ENCODE measurements at regions not wholly inside any gene's neighbourhood (a gene's known extent, or its start where the extent isn't known, plus 50 kb on each side); places are given as distances from the start of the nearest gene placed in this dataset.

DNA sequence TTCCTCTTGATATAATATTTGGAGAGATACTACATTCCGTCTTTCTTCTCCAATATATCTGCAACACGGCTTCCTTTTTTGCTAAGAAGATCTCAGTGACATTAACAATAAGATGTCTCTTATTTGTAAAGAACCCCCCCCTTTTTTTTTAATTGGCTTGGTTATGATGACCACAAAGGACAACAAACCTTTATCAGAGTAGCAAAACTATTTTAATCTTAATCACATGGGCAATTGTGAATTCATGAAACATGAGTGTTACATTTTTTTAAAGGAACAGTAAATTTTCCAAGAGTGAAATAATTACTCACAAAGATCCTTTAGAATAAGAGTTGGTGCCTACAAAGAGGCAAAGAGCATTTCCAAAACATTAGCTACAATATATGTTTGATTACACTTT, 554.1 kb downstream of the MAT2B start:
- DNase-seq: no peak
- no peaks in the 10 kb centered on the region for H3K9me3 ChIP-seq
- no peaks in the 10 kb centered on the region for H3K36me3 ChIP-seq
- H3K27me3 ChIP-seq: no peaks in the 10 kb centered on the region
- no peaks in the 10 kb centered on the region for H3K4me1 ChIP-seq
- H3K4me3 ChIP-seq (ENCODE audit: low read depth, low read length): no peak overlapping the region
- TF ChIP-seq, protein P1, sequence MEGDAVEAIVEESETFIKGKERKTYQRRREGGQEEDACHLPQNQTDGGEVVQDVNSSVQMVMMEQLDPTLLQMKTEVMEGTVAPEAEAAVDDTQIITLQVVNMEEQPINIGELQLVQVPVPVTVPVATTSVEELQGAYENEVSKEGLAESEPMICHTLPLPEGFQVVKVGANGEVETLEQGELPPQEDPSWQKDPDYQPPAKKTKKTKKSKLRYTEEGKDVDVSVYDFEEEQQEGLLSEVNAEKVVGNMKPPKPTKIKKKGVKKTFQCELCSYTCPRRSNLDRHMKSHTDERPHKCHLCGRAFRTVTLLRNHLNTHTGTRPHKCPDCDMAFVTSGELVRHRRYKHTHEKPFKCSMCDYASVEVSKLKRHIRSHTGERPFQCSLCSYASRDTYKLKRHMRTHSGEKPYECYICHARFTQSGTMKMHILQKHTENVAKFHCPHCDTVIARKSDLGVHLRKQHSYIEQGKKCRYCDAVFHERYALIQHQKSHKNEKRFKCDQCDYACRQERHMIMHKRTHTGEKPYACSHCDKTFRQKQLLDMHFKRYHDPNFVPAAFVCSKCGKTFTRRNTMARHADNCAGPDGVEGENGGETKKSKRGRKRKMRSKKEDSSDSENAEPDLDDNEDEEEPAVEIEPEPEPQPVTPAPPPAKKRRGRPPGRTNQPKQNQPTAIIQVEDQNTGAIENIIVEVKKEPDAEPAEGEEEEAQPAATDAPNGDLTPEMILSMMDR (IDR thresholded peaks at IDR 0.05; ENCODE audit: low read depth, low read length): no peak

DNA sequence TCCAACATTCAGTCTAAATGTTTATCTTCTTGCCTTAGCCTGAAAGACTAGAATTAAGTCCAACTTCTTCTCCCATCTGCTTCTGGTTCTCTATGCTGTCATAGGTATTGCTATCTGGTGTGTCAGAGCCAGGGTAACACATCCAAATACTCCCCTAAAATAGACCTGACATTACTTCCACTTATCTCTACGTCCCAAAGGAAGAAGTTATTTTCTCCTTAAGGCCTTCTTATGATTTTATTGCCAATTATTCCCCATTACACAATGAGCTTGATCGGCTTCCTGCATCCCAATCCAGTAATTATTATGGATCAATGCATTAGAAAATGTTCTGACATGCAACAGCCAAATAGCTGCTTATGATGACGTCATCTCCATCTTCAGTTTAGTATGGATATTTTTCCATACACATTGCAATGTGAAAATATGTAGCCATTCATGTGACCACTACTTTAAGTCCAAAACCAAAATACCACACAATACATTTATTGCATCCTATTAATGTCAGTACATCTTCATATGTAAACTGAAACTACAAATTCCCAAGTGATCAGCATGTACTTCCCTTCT, 555.5 kb downstream of the MAT2B start:
- Histone ChIP-seq H3K27me3 (no peaks in the 10 kb centered on the region), H3K4me1 (no peaks in the 10 kb centered on the region), H3K36me3 (no peaks in the 10 kb centered on the region), H3K4me3 (ENCODE audit: low read depth, low read length) (no peak overlapping the region), H3K9me3 (no peaks in the 10 kb centered on the region)
- DNase-seq: no peak
- TF ChIP-seq, protein P1 (IDR thresholded peaks at IDR 0.05; ENCODE audit: low read depth, low read length): no peak

DNA sequence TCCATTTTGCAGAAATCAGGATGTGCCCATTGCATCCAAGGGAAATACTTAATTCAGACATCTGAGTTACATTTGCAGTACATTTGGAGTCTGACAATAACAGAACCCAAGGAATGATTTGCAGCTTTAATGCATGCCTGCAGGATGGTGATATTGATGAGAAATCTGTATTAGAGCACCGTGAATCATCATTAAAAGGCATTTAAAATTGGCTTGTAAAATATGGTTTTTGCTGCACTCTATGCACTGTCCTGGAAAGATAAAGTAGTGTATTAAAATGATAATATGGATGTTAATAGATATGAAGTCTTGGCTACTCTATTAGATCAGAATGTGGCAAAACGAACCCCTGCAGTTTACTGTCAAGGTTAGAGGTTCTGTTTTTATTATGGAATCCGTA, 556.9 kb downstream of the MAT2B start:
- H3K4me1 ChIP-seq: no peaks in the 10 kb centered on the region
- H3K9me3 ChIP-seq: no peaks in the 10 kb centered on the region
- H3K4me3 ChIP-seq (ENCODE audit: low read depth, low read length): no peak overlapping the region
- no peaks in the 10 kb centered on the region for H3K27me3 ChIP-seq
- TF ChIP-seq, protein P1 (IDR thresholded peaks at IDR 0.05; ENCODE audit: low read depth, low read length): no peak
- no peaks in the 10 kb centered on the region for H3K36me3 ChIP-seq
- DNase-seq: no peak

DNA sequence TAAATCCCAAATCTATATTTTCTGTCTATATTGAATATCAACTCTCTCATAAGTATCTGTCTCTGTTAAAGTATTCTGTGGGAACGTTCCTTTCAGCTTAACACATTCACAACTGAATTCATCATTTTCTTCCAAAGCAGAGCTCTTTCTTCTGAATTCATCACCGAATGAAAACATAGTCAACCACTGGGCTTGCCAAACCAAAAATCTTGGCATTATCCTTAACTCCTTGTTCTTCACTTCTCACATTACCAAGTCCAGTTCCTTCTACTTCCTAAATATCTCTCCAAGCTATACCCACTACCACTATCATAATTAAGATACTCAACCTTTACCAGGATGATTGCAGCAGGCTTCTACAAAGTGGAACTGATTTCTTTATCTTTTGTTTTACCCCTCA, 559.8 kb downstream of the MAT2B start:
- TF ChIP-seq, protein P1 (IDR thresholded peaks at IDR 0.05; ENCODE audit: low read depth, low read length): no peak
- DNase-seq: no peak
- H3K4me1 ChIP-seq: no peaks in the 10 kb centered on the region
- no peaks in the 10 kb centered on the region for H3K9me3 ChIP-seq
- H3K4me3 ChIP-seq (ENCODE audit: low read depth, low read length): no peak overlapping the region
- no peaks in the 10 kb centered on the region for H3K36me3 ChIP-seq
- H3K27me3 ChIP-seq: no peaks in the 10 kb centered on the region

DNA sequence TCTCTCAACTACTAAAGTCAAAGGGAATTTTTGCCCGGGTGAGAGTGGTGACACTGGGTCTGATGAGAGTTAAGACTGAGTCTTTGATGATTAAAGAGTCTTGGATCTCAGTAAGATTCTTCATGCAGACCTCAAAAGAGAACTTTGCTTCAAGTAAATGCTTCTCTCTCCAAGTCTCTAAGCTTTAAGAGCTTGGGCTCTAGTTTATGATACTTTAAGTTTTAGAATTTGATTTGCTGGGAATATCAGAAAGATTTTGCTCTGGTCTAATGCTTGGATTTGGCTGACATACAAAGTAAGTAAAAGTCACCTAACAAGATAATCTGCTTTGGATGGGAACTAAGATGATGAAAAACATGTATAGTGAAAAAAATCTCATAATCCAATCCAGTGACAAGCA, 566.3 kb downstream of the MAT2B start:
- Histone ChIP-seq H3K27me3 (no peaks in the 10 kb centered on the region), H3K4me3 (ENCODE audit: low read depth, low read length) (no peak overlapping the region), H3K4me1 (no peaks in the 10 kb centered on the region), H3K9me3 (no peaks in the 10 kb centered on the region), H3K36me3 (no peaks in the 10 kb centered on the region)
- DNase-seq: no peak
- TF ChIP-seq, protein P1 (IDR thresholded peaks at IDR 0.05; ENCODE audit: low read depth, low read length): no peak

DNA sequence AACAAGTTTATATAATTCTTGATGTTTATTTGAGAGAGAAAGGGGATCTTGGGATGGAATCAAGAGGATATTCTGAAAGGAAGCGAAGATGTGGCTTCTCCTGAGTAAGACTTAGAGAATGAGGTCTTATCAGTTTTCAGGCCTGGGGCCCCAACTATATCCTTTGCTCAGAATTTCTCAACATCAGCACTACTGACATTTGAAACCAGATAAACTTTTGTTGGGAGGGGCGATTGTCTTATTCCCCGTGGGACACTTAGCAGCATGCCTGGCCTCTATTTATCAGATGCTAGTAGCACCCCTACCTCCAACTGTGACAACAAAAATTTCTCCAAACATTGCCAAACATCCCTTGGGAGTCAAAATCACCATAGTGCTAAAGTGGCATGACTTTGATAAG, 567.7 kb downstream of the MAT2B start:
- no peaks in the 10 kb centered on the region for H3K36me3 ChIP-seq
- DNase-seq: no peak
- no peaks in the 10 kb centered on the region for H3K9me3 ChIP-seq
- TF ChIP-seq, protein P1 (IDR thresholded peaks at IDR 0.05; ENCODE audit: low read depth, low read length): no peak
- no peak overlapping the region for H3K4me3 ChIP-seq (ENCODE audit: low read depth, low read length)
- no peaks in the 10 kb centered on the region for H3K4me1 ChIP-seq
- no peaks in the 10 kb centered on the region for H3K27me3 ChIP-seq

All from BE2C (cell line).